T-helper 2 cell (primary cell): ENCODE measurements at regions not wholly inside any gene's neighbourhood (a gene's known extent, or its start where the extent isn't known, plus 50 kb on each side); places are given as distances from the start of the nearest gene placed in this dataset.
"Not testable (repeated sequence)": the region's sequence is repeated elsewhere in the genome, so short reads cannot be mapped to it uniquely, and the experiment has no call there.

Experiments
- DNase-seq, 5 experiments: peaks; one replicate each; pipeline versions ENCODE4 v3.0.0 to v3.0.0-alpha.2; 2012 to 2022

- not testable (repeated sequence) for DNase-seq
These were observed 200.3 kb downstream of the BCL2L11 start for GRCh38 chr2:111320965-111321364.

- DNase-seq, result not testable (repeated sequence)
These were observed 202.7 kb downstream of the BCL2L11 start for GRCh38 chr2:111323384-111323783.

GRCh38 chr2:111327726-111328125 is 207.0 kb downstream of the BCL2L11 start:
- DNase-seq, result not testable (repeated sequence)

GRCh38 chr2:111329309-111329708 is 208.6 kb downstream of the BCL2L11 start:
- DNase-seq, result not testable (repeated sequence)

- not testable (repeated sequence) for DNase-seq
These were observed 210.5 kb downstream of the BCL2L11 start for GRCh38 chr2:111331099-111331724.

GRCh38 chr2:111335220-111335907 is 214.7 kb downstream of the BCL2L11 start:
- not testable (repeated sequence) for DNase-seq

GRCh38 chr2:111338474-111338873 is 217.8 kb downstream of the BCL2L11 start:
- DNase-seq, result not testable (repeated sequence)

- not testable (repeated sequence) for DNase-seq
These were observed 218.8 kb downstream of the BCL2L11 start for GRCh38 chr2:111339476-111339875.

GRCh38 chr2:111344590-111344989 is 223.9 kb downstream of the BCL2L11 start:
- not testable (repeated sequence) for DNase-seq

- not testable (repeated sequence) for DNase-seq
These were observed 224.7 kb downstream of the BCL2L11 start for GRCh38 chr2:111345439-111345838.

GRCh38 chr2:111346018-111346930 is 225.6 kb downstream of the BCL2L11 start:
- not testable (repeated sequence) for DNase-seq

GRCh38 chr2:111347695-111348094 is 227.0 kb downstream of the BCL2L11 start:
- DNase-seq, result not testable (repeated sequence)

- not testable (repeated sequence) for DNase-seq
These were observed 227.6 kb downstream of the BCL2L11 start for GRCh38 chr2:111348316-111348715.

- DNase-seq, result not testable (repeated sequence)
These were observed 234.5 kb downstream of the BCL2L11 start for GRCh38 chr2:111355022-111355817.

- DNase-seq, result not testable (repeated sequence)
These were observed 235.3 kb downstream of the BCL2L11 start for GRCh38 chr2:111355823-111356511.

- DNase-seq, result not testable (repeated sequence)
These were observed 235.9 kb downstream of the BCL2L11 start for GRCh38 chr2:111356512-111357031.

GRCh38 chr2:111365986-111366640 is 245.4 kb downstream of the BCL2L11 start:
- DNase-seq, result not testable (repeated sequence)

- not testable (repeated sequence) for DNase-seq
These were observed 245.9 kb downstream of the BCL2L11 start for GRCh38 chr2:111366641-111367029.

GRCh38 chr2:111367080-111367479 is 246.4 kb downstream of the BCL2L11 start:
- DNase-seq, result not testable (repeated sequence)

- not testable (repeated sequence) for DNase-seq
These were observed 247.2 kb downstream of the BCL2L11 start for GRCh38 chr2:111367871-111368270.

- DNase-seq, result not testable (repeated sequence)
These were observed 247.6 kb downstream of the BCL2L11 start for GRCh38 chr2:111368288-111368687.
